BE2C (cell line): ENCODE measurements at regions not wholly inside any gene's neighbourhood (a gene's known extent, or its start where the extent isn't known, plus 50 kb on each side); places are given as distances from the start of the nearest gene placed in this dataset.

Experiments used
- DNase-seq: peaks from one replicate; pipeline ENCODE4 v3.0.0-alpha.2; 2020
- H3K27me3 ChIP-seq: fragments of 250-450 bp; sonication (Bioruptor Pico); 2 replicates; pipeline ENCODE4 v1.5.1; 2020; ENCODE audit warnings: mild to moderate bottlenecking
- H3K36me3 ChIP-seq: fragments of 250-450 bp; sonication (Bioruptor Pico); 2 replicates; pipeline ENCODE4 v1.5.1; 2020; ENCODE audit warnings: mild to moderate bottlenecking
- H3K4me1 ChIP-seq: fragments of 250-450 bp; sonication (Bioruptor Pico); 2 replicates; pipeline ENCODE4 v1.5.1; 2020
- H3K4me3 ChIP-seq: 2 replicates; pipeline ENCODE4 v1.5.1; 2011; ENCODE audit warnings: low read depth, low read length
- H3K9me3 ChIP-seq: fragments of 250-450 bp; sonication (Bioruptor Pico); 2 replicates; pipeline ENCODE4 v1.5.1; 2020
- TF ChIP-seq, protein P1 (sequence below): IDR thresholded peaks from 2 replicates; pipeline ENCODE4 v1.5.1; 2012; ENCODE audit warnings: mild to moderate bottlenecking, low read depth, low read length

DNA sequence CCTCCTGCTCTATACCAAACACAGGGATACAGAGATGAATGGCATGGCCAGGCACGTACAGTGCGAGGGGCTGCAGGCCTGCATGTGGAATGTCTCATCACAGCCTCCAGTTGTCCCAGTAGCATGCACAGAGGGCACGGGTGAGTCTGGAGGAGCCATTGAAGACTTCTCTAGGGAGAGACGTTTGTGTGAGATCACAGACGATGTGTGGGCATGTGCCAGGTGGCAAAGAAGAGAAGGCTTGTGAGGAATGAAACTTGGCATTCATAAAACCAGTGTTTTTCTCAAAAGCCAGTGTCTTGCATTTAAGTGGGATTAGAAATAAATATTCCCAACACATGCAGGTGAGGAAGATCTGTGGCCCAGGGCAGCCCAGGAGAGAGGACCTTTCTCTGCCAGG lies 119.1 kb upstream of the UBE3A start:
- no peaks in the 10 kb centered on the region for H3K4me1 ChIP-seq
- no peak overlapping the region for H3K4me3 ChIP-seq

DNA sequence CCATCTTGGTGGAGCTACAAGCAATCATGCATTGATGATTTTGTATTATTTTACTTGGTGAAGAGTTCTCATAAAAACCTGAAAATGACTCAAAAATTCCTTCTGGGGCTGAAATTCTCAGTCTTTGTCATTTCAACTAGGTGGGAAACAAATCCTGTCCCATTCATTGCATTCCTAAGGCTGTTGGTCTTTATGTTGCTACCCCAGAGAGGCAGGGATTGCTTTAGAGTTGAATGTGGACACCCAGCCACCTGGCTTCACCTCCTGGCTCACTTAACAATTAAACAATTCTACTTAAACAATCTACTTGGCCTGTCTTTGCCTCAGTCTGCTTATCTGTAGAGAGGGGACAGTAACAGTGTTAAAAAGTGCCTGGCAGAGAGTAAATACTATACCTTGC lies 117.3 kb upstream of the UBE3A start:
- H3K36me3 ChIP-seq = no peaks in the 10 kb centered on the region
- H3K27me3 ChIP-seq = no peaks in the 10 kb centered on the region
- H3K4me1 ChIP-seq = no peaks in the 10 kb centered on the region
- no peak for DNase-seq
- no peak overlapping the region for H3K4me3 ChIP-seq
- TF ChIP-seq, protein P1, sequence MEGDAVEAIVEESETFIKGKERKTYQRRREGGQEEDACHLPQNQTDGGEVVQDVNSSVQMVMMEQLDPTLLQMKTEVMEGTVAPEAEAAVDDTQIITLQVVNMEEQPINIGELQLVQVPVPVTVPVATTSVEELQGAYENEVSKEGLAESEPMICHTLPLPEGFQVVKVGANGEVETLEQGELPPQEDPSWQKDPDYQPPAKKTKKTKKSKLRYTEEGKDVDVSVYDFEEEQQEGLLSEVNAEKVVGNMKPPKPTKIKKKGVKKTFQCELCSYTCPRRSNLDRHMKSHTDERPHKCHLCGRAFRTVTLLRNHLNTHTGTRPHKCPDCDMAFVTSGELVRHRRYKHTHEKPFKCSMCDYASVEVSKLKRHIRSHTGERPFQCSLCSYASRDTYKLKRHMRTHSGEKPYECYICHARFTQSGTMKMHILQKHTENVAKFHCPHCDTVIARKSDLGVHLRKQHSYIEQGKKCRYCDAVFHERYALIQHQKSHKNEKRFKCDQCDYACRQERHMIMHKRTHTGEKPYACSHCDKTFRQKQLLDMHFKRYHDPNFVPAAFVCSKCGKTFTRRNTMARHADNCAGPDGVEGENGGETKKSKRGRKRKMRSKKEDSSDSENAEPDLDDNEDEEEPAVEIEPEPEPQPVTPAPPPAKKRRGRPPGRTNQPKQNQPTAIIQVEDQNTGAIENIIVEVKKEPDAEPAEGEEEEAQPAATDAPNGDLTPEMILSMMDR = no peak
- no peaks in the 10 kb centered on the region for H3K9me3 ChIP-seq

More for the DNA sequence above, 119.1 kb upstream of the UBE3A start:
- H3K9me3 ChIP-seq = no peaks in the 10 kb centered on the region
- DNase-seq = no peak
- H3K36me3 ChIP-seq = no peaks in the 10 kb centered on the region
- H3K27me3 ChIP-seq = no peaks in the 10 kb centered on the region
- TF ChIP-seq, protein P1 = no peak

DNA sequence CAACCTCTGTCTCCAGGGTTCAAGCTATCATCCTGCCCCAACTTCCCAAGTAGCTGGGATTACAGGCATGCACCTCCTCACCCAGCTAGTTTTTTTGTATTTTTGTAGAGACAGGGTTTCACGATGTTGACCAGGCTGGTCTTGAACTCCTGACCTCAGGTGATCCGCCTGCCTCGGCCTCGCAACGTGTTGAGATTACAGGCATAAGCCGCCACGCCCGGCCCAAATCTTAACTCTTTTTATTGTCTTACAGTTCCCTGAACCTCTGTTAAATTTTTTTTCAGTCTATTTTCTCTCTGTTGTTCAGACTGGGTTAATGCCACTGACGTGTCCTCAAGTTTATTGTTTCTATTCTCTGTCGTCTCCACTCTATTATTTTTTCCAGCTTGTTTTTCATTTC lies 115.8 kb upstream of the UBE3A start:
- TF ChIP-seq, protein P1 = no peak
- Histone ChIP-seq H3K4me1 (no peaks in the 10 kb centered on the region), H3K4me3 (no peak overlapping the region), H3K36me3 (no peaks in the 10 kb centered on the region), H3K9me3 (no peaks in the 10 kb centered on the region), H3K27me3 (no peaks in the 10 kb centered on the region)
- DNase-seq = no peak

DNA sequence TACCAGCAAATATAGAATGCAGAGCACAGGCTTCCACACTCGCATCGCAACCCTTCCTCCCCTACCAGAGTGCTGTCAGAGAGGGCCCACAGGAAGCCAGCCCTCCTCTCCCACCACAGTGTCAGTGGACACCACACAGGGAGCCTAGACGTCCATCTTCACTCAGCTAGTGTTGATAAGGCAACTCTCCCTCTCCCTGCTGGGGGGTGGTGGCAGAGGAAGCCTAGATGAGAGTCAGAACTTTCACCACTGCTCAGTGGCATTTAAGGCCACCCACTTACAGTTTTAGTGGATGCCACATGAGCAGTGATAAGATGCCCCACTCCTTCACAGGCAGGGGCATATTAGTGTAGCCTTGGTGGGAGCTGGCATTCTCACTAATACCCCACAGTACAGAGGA lies 109.8 kb upstream of the UBE3A start:
- no peak for DNase-seq
- TF ChIP-seq, protein P1 = no peak
- no peaks in the 10 kb centered on the region for H3K36me3 ChIP-seq
- H3K9me3 ChIP-seq = no peaks in the 10 kb centered on the region
- H3K4me3 ChIP-seq = no peak overlapping the region
- H3K27me3 ChIP-seq = no peaks in the 10 kb centered on the region
- no peaks in the 10 kb centered on the region for H3K4me1 ChIP-seq

DNA sequence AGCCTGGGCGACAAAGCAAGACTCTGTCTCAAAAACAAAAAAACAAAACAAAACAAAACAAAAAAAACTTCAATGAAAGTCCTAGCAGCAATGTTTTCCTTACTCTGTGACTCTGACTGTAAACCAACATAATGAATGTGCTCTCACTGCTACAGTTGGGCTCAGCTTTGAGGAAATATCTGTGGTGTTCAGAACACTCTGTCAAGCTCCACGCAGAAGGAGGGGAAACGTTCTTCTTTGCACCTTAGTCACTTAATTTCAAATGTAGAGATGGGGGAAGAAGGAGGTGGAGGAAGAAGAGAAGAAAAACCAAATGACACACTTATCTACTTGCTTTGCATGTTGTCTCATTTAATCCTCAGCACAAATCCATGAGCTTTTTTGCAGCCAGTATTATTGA lies 107.1 kb upstream of the UBE3A start:
- TF ChIP-seq, protein P1 = no peak
- no peak overlapping the region for H3K4me3 ChIP-seq
- DNase-seq = no peak

DNA sequence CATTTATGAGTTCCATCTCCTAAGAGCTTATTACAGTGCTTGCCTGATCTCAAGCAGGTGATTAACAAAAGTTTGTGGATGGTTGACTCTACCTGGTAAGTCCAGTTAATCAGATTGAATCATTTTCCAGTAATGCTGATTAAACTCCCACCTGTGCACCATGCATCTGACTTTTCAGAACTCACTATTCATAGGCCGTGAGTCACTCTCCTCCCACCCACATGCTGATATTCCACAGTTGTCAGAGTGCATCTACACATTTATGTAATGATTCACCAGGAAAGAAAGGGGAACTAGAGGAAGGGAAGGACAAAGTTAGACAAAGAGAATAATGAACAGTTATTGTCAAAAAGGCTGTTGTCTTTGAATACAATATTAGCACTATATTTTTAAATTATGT lies 106.2 kb upstream of the UBE3A start:
- Histone ChIP-seq H3K27me3 (no peaks in the 10 kb centered on the region), H3K9me3 (no peaks in the 10 kb centered on the region), H3K4me3 (no peak overlapping the region), H3K4me1 (no peaks in the 10 kb centered on the region), H3K36me3 (no peaks in the 10 kb centered on the region)
- no peak for DNase-seq
- TF ChIP-seq, protein P1 = no peak

More for the DNA sequence above, 107.1 kb upstream of the UBE3A start:
- Histone ChIP-seq H3K36me3 (no peaks in the 10 kb centered on the region), H3K9me3 (no peaks in the 10 kb centered on the region), H3K4me1 (no peaks in the 10 kb centered on the region), H3K27me3 (no peaks in the 10 kb centered on the region)
